ENCODE measurements at regions not wholly inside any gene's neighbourhood (a gene's known extent, or its start where the extent isn't known, plus 50 kb on each side); places are given as distances from the start of the nearest gene placed in this dataset.

GRCh38 chr2:173678186-173678585 is 287.0 kb downstream of the SP3 start:
- H3K27me3 ChIP-seq (replicated peaks), result no peaks in the 10 kb centered on the region
- TF ChIP-seq CTCF (IDR thresholded peaks at IDR 0.05; ENCODE audit: low read depth, low read length, missing control alignments), result no peak
- H3K4me3 ChIP-seq (ENCODE audit: low read depth, low read length), result no peak overlapping the region
- in situ Hi-C loops (cut with HindIII; ENCODE audit: low pct_ligation_motif_present, low sequenced_read_pairs), result no loop called here
- no peaks in the 10 kb centered on the region for H3K36me3 ChIP-seq (replicated peaks)
- no peak overlapping the region for H3K27ac ChIP-seq
- DNase-seq, result no peak

- H3K4me3 ChIP-seq (ENCODE audit: low read depth, low read length), result no peak overlapping the region
- TF ChIP-seq CTCF (IDR thresholded peaks at IDR 0.05; ENCODE audit: low read depth, low read length, missing control alignments), result no peak
- in situ Hi-C loops (cut with HindIII; ENCODE audit: low pct_ligation_motif_present, low sequenced_read_pairs), result no loop called here
Measured at GRCh38 chr2:173680574-173680973, 284.6 kb downstream of the SP3 start.

GRCh38 chr2:173681881-173682650 is 283.1 kb downstream of the SP3 start:
- no peak for DNase-seq
- Histone ChIP-seq H3K36me3 (replicated peaks) (no peaks in the 10 kb centered on the region), H3K4me3 (ENCODE audit: low read depth, low read length) (no peak overlapping the region), H3K27ac (no peak overlapping the region), H3K27me3 (replicated peaks) (no peaks in the 10 kb centered on the region)
- in situ Hi-C loops (cut with HindIII; ENCODE audit: low pct_ligation_motif_present, low sequenced_read_pairs), result no loop called here
- no peak for TF ChIP-seq CTCF (IDR thresholded peaks at IDR 0.05; ENCODE audit: low read depth, low read length, missing control alignments)

More at GRCh38 chr2:173680574-173680973, 284.6 kb downstream of the SP3 start:
- no peak for DNase-seq
- Histone ChIP-seq H3K27ac (no peak overlapping the region), H3K36me3 (replicated peaks) (no peaks in the 10 kb centered on the region), H3K27me3 (replicated peaks) (no peaks in the 10 kb centered on the region)

GRCh38 chr2:173684896-173685459 is 280.2 kb downstream of the SP3 start:
- in situ Hi-C loops (cut with HindIII; ENCODE audit: low pct_ligation_motif_present, low sequenced_read_pairs), result no loop called here

GRCh38 chr2:173690349-173690748 is 274.8 kb downstream of the SP3 start:
- TF ChIP-seq CTCF (IDR thresholded peaks at IDR 0.05; ENCODE audit: low read depth, low read length, missing control alignments), result no peak
- in situ Hi-C loops (cut with HindIII; ENCODE audit: low pct_ligation_motif_present, low sequenced_read_pairs), result no loop called here

More at GRCh38 chr2:173684896-173685459, 280.2 kb downstream of the SP3 start:
- no peaks in the 10 kb centered on the region for H3K27me3 ChIP-seq (replicated peaks)
- no peak overlapping the region for H3K27ac ChIP-seq
- H3K36me3 ChIP-seq (replicated peaks), result no peaks in the 10 kb centered on the region
- DNase-seq, result no peak
- no peak for TF ChIP-seq CTCF (IDR thresholded peaks at IDR 0.05; ENCODE audit: low read depth, low read length, missing control alignments)
- no peak overlapping the region for H3K4me3 ChIP-seq (ENCODE audit: low read depth, low read length)

More at GRCh38 chr2:173690349-173690748, 274.8 kb downstream of the SP3 start:
- no peak for DNase-seq
- Histone ChIP-seq H3K36me3 (replicated peaks) (no peaks in the 10 kb centered on the region), H3K27ac (no peak overlapping the region), H3K27me3 (replicated peaks) (no peaks in the 10 kb centered on the region), H3K4me3 (ENCODE audit: low read depth, low read length) (no peak overlapping the region)
